ENCODE measurements at regions not wholly inside any gene's neighbourhood (a gene's known extent, or its start where the extent isn't known, plus 50 kb on each side); places are given as distances from the start of the nearest gene placed in this dataset.
"Not testable (repeated sequence)": the region's sequence is repeated elsewhere in the genome, so short reads cannot be mapped to it uniquely, and the experiment has no call there.

- intact Hi-C loops (cut with DNase I; ENCODE audit: low total_unique reads) = no loop called here
- Histone ChIP-seq H3K27ac (peak overlapping the region in 1 of 2 donors; percentile 33), H3K9me3 (no peaks in the 10 kb centered on the region), H3K4me1 (no peaks in the 10 kb centered on the region), H3K4me3 (no peak overlapping the region), H3K27me3 (no peaks in the 10 kb centered on the region), H3K36me3 (no peaks in the 10 kb centered on the region)
- DNase-seq (ENCODE audit: low spot score in 2 of 2) = no peak
- TF ChIP-seq CTCF (IDR thresholded peaks at IDR 0.05) (no peak), POLR2A (IDR thresholded peaks at IDR 0.05) (no peak), POLR2AphosphoS5 (IDR thresholded peaks at IDR 0.05) (no peak)
Measured at GRCh38 chr3:27559381-27559780, 75.2 kb upstream of the SLC4A7 start.

- Histone ChIP-seq H3K4me3 (no peak overlapping the region), H3K9me3 (no peaks in the 10 kb centered on the region), H3K27ac (peak overlapping the region; percentile 38 to 91), H3K27me3 (no peaks in the 10 kb centered on the region), H3K36me3 (no peaks in the 10 kb centered on the region), H3K4me1 (no peaks in the 10 kb centered on the region)
- intact Hi-C loops (cut with DNase I; ENCODE audit: low total_unique reads) = no loop called here
- no peak for DNase-seq (ENCODE audit: low spot score in 2 of 2)
- TF ChIP-seq POLR2AphosphoS5 (IDR thresholded peaks at IDR 0.05) (no peak), CTCF (IDR thresholded peaks at IDR 0.05) (no peak), POLR2A (IDR thresholded peaks at IDR 0.05) (no peak)
Measured at GRCh38 chr3:27557411-27557810, 73.2 kb upstream of the SLC4A7 start.

GRCh38 chr3:27556887-27557286 is 72.7 kb upstream of the SLC4A7 start:
- Histone ChIP-seq H3K27me3 (no peaks in the 10 kb centered on the region), H3K36me3 (no peaks in the 10 kb centered on the region), H3K9me3 (no peaks in the 10 kb centered on the region), H3K4me1 (no peaks in the 10 kb centered on the region), H3K4me3 (no peak overlapping the region), H3K27ac (peak overlapping the region; percentile 38 to 91)
- TF ChIP-seq POLR2AphosphoS5 (IDR thresholded peaks at IDR 0.05) (no peak), CTCF (IDR thresholded peaks at IDR 0.05) (no peak), POLR2A (IDR thresholded peaks at IDR 0.05) (no peak)
- DNase-seq (ENCODE audit: low spot score in 2 of 2) = no peak
- intact Hi-C loops (cut with DNase I; ENCODE audit: low total_unique reads) = no loop called here

GRCh38 chr3:27554706-27555105 is 70.5 kb upstream of the SLC4A7 start:
- Histone ChIP-seq H3K4me3 (no peak overlapping the region), H3K27ac (peak overlapping the region in 1 of 2 donors; percentile 52), H3K27me3 (no peaks in the 10 kb centered on the region), H3K9me3 (no peaks in the 10 kb centered on the region), H3K36me3 (no peaks in the 10 kb centered on the region), H3K4me1 (no peaks in the 10 kb centered on the region)
- intact Hi-C loops (cut with DNase I; ENCODE audit: low total_unique reads) = no loop called here
- no peak for TF ChIP-seq POLR2AphosphoS5 (IDR thresholded peaks at IDR 0.05)
- no peak for TF ChIP-seq CTCF (IDR thresholded peaks at IDR 0.05)
- TF ChIP-seq POLR2A (IDR thresholded peaks at IDR 0.05) = no peak
- DNase-seq (ENCODE audit: low spot score in 2 of 2) = no peak

GRCh38 chr3:27553886-27554540 is 69.8 kb upstream of the SLC4A7 start:
- intact Hi-C loops (cut with DNase I; ENCODE audit: low total_unique reads) = no loop called here
- Histone ChIP-seq H3K9me3 (no peaks in the 10 kb centered on the region), H3K36me3 (no peaks in the 10 kb centered on the region), H3K27me3 (no peaks in the 10 kb centered on the region), H3K27ac (peak overlapping the region in 1 of 2 donors; percentile 52), H3K4me1 (no peaks in the 10 kb centered on the region), H3K4me3 (no peak overlapping the region)
- TF ChIP-seq POLR2A (IDR thresholded peaks at IDR 0.05) (no peak), POLR2AphosphoS5 (IDR thresholded peaks at IDR 0.05) (no peak), CTCF (IDR thresholded peaks at IDR 0.05) (no peak)
- DNase-seq (ENCODE audit: low spot score in 2 of 2) = no peak

GRCh38 chr3:27552708-27553107 is 68.5 kb upstream of the SLC4A7 start:
- H3K4me3 ChIP-seq; H3K9me3 ChIP-seq; H3K27ac ChIP-seq; H3K36me3 ChIP-seq; intact Hi-C loops (cut with DNase I; ENCODE audit: low total_unique reads); DNase-seq (ENCODE audit: low spot score in 2 of 2); H3K4me1 ChIP-seq; H3K27me3 ChIP-seq: not testable (repeated sequence)

- H3K9me3 ChIP-seq; DNase-seq (ENCODE audit: low spot score in 2 of 2); H3K4me3 ChIP-seq; H3K36me3 ChIP-seq; H3K27me3 ChIP-seq; intact Hi-C loops (cut with DNase I; ENCODE audit: low total_unique reads); H3K4me1 ChIP-seq; H3K27ac ChIP-seq: not testable (repeated sequence)
Measured at GRCh38 chr3:27551413-27551812, 67.2 kb upstream of the SLC4A7 start.
